ENCODE measurements at regions not wholly inside any gene's neighbourhood (a gene's known extent, or its start where the extent isn't known, plus 50 kb on each side); places are given as distances from the start of the nearest gene placed in this dataset.

DNA sequence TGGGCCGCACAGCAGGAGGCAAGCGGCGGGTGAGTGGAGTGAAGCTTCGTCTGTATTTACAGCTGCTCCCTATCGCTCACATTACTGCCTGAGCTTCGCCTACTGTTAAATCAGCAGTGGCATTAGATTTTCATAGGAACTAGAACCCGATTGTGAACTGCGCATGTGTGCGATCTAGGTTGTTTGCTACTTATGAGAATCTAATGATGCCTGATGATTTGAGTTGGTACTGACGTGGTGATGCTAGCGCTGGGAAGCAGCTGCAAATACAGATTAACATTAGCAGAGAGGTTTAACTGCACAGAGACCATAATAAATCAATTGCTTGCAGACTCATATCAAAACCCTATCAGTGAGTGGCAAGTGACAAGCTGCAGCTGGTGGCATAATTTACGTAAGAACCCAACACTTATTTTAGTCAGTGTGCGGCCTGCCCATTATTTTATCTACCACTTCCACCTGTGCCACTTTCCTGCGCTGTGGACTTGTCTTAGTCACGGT, 133.4 kb upstream of the CDH9 start:
- Histone ChIP-seq H3K27ac (no peak overlapping the region), H3K36me3 (no peaks in the 10 kb centered on the region), H3K4me3 (no peak overlapping the region), H3K27me3 (replicated peaks; ENCODE audit: insufficient read depth) (no peaks in the 10 kb centered on the region), H3K9me3 (no peaks in the 10 kb centered on the region), H3K4me1 (ENCODE audit: control insufficient read depth in 1 of 2, low read depth in 2 of 2) (no peaks in the 10 kb centered on the region)
- TF ChIP-seq, protein P1, sequence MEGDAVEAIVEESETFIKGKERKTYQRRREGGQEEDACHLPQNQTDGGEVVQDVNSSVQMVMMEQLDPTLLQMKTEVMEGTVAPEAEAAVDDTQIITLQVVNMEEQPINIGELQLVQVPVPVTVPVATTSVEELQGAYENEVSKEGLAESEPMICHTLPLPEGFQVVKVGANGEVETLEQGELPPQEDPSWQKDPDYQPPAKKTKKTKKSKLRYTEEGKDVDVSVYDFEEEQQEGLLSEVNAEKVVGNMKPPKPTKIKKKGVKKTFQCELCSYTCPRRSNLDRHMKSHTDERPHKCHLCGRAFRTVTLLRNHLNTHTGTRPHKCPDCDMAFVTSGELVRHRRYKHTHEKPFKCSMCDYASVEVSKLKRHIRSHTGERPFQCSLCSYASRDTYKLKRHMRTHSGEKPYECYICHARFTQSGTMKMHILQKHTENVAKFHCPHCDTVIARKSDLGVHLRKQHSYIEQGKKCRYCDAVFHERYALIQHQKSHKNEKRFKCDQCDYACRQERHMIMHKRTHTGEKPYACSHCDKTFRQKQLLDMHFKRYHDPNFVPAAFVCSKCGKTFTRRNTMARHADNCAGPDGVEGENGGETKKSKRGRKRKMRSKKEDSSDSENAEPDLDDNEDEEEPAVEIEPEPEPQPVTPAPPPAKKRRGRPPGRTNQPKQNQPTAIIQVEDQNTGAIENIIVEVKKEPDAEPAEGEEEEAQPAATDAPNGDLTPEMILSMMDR (IDR thresholded peaks at IDR 0.05), result no peak
- DNase-seq (ENCODE audit: low spot score) (no peak), ATAC-seq (ENCODE audit: insufficient number of reproducible peaks, low FRiP score, low read depth) (no peak)

DNA sequence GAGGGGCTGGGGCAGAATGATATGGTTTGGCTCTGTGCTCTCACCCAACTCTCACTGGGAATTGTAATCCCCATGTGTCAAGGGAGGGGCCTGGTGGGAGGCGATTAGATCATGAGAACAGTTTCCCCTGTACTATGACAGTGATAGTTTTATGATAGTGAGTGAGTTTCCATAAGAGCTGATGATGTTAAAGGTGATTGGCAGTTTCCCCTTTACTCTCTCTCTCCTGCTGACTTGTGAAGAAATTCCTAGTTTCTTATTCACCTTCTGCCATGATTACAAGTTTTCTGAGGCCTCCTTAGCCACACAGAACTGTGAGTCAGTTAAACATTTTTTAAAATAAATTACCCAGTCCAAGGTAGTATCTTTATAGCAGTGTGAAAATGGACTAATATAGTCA, 120.4 kb upstream of the CDH9 start:
- Histone ChIP-seq H3K27ac (no peak overlapping the region), H3K27me3 (replicated peaks; ENCODE audit: insufficient read depth) (no peaks in the 10 kb centered on the region), H3K4me3 (no peak overlapping the region), H3K4me1 (ENCODE audit: control insufficient read depth in 1 of 2, low read depth in 2 of 2) (no peaks in the 10 kb centered on the region), H3K9me3 (no peaks in the 10 kb centered on the region), H3K36me3 (no peaks in the 10 kb centered on the region)
- DNase-seq (ENCODE audit: low spot score) (no peak), ATAC-seq (ENCODE audit: insufficient number of reproducible peaks, low FRiP score, low read depth) (no peak)
- TF ChIP-seq, protein P1 (IDR thresholded peaks at IDR 0.05), result no peak

DNA sequence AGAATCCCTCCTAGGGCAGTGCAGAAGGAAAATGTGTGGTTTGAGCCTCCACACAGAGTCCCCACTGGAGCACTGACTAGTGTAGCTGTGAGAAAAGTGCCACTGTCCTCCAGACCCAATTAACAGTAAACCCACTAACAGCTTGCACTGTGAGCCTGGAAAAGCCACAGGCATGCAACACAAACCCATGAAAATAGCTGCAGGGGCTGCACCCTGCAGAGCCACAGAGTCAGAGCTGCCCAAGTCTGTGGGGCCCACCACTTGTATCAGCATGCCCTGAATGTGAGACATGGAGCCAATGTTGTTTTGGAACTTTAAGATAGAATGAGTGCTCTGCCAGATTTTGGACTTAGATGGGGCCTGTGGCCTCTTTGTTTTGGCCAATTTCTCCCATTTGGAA, 119.8 kb upstream of the CDH9 start:
- no peaks in the 10 kb centered on the region for H3K9me3 ChIP-seq
- TF ChIP-seq, protein P1 (IDR thresholded peaks at IDR 0.05), result no peak
- no peaks in the 10 kb centered on the region for H3K27me3 ChIP-seq (replicated peaks; ENCODE audit: insufficient read depth)
- H3K4me3 ChIP-seq, result no peak overlapping the region
- DNase-seq (ENCODE audit: low spot score), result no peak
- H3K36me3 ChIP-seq, result no peaks in the 10 kb centered on the region
- no peak for ATAC-seq (ENCODE audit: insufficient number of reproducible peaks, low FRiP score, low read depth)
- H3K27ac ChIP-seq, result no peak overlapping the region
- H3K4me1 ChIP-seq (ENCODE audit: control insufficient read depth in 1 of 2, low read depth in 2 of 2), result no peaks in the 10 kb centered on the region

DNA sequence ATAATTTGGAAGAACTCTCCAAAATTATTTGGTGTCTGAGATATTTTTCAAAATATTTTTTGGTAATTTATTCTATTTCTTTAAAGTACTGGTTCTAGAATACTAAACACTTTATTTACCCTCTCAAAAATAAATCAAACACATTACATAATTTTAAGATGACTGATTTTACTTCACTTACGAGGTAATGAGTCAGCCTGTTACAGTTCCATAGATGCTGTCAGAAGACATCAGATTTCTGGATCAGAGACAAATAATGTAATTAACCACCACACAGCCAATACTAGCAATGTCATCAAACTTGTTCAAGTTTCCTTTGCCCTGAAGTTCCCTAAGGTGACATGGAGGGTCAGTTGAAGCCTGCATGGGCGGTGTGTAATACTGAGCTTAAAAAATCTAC, 106.1 kb upstream of the CDH9 start:
- Histone ChIP-seq H3K27ac (no peak overlapping the region), H3K36me3 (no peaks in the 10 kb centered on the region), H3K9me3 (no peaks in the 10 kb centered on the region), H3K4me3 (no peak overlapping the region), H3K4me1 (ENCODE audit: control insufficient read depth in 1 of 2, low read depth in 2 of 2) (no peaks in the 10 kb centered on the region), H3K27me3 (replicated peaks; ENCODE audit: insufficient read depth) (no peaks in the 10 kb centered on the region)
- TF ChIP-seq, protein P1 (IDR thresholded peaks at IDR 0.05), result no peak
- DNase-seq (ENCODE audit: low spot score), result no peak
- ATAC-seq (ENCODE audit: insufficient number of reproducible peaks, low FRiP score, low read depth), result no peak

DNA sequence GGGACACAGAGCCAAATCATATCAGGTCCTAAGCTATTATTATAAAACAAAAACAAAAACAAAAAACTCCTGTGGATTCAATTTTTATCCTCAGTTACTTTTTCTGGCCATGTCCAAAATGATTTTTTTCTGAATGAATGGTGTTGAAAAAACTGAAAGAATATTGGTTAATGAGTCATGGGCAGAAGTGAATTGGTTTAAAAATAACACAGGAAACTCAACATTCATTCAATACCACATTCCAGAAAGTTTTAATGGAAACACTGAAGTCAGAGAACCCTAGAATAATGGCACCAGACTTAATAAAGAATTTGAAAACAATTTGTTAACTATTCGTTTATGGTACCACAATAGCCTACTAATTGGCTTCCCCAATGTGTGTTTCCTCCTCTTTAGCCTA, 102.4 kb upstream of the CDH9 start:
- Histone ChIP-seq H3K27me3 (replicated peaks; ENCODE audit: insufficient read depth) (no peaks in the 10 kb centered on the region), H3K4me3 (no peak overlapping the region), H3K9me3 (no peaks in the 10 kb centered on the region), H3K27ac (no peak overlapping the region), H3K36me3 (no peaks in the 10 kb centered on the region), H3K4me1 (ENCODE audit: control insufficient read depth in 1 of 2, low read depth in 2 of 2) (no peaks in the 10 kb centered on the region)
- no peak for DNase-seq (ENCODE audit: low spot score)
- TF ChIP-seq, protein P1 (IDR thresholded peaks at IDR 0.05), result no peak
- ATAC-seq (ENCODE audit: insufficient number of reproducible peaks, low FRiP score, low read depth), result no peak
